Body of pancreas (tissue), 4 donors: ENCODE measurements at regions not wholly inside any gene's neighbourhood (a gene's known extent, or its start where the extent isn't known, plus 50 kb on each side); places are given as distances from the start of the nearest gene placed in this dataset.

Experiments
- CTCF ChIP-seq, 7 experiments: fragments of 450-650 bp in 4 of 7; fragments of 200-600 bp in 3 of 7; sonication (generic) in 3 of 7; IDR thresholded peaks; one replicate each; pipeline ENCODE4 v1.5.1; 2016 to 2019; ENCODE audit warnings: antibody characterized with exemption in 7 of 7
- POLR2A ChIP-seq, 3 donors: fragments of 450-650 bp; IDR thresholded peaks; one replicate each; pipeline ENCODE4 v1.6.1; 2016; ENCODE audit warnings: antibody characterized with exemption in 3 of 3, mild to moderate bottlenecking in 2 of 3

GRCh38 chr10:107749235-107749634, 584.7 kb upstream of the SORCS1 start:
- TF ChIP-seq POLR2A (IDR thresholded peaks at IDR 0.05) = no peak
- no peak for TF ChIP-seq CTCF (IDR thresholded peaks at IDR 0.05)
